ENCODE measurements at regions not wholly inside any gene's neighbourhood (a gene's known extent, or its start where the extent isn't known, plus 50 kb on each side); places are given as distances from the start of the nearest gene placed in this dataset.

- TF ChIP-seq CTCF (IDR thresholded peaks at IDR 0.05) (no peak), POLR2AphosphoS5 (IDR thresholded peaks at IDR 0.05) (no peak)
Measured at GRCh38 chr2:144595279-144595678, 75.4 kb upstream of the ZEB2 start.
